Activated T-helper 2 cell treated with anti-CD3 and anti-CD28 coated beads, Interferon-gamma antibody, Interleukin-2, Interleukin-4, amounts not matched to agents 10 μg/mL and 5 μg/mL and 100 μg/mL, durations not matched to agents 14 hours and 24 hours and 36 hours (primary cell): ENCODE measurements at regions not wholly inside any gene's neighbourhood (a gene's known extent, or its start where the extent isn't known, plus 50 kb on each side); places are given as distances from the start of the nearest gene placed in this dataset.
"Not testable (repeated sequence)": the region's sequence is repeated elsewhere in the genome, so short reads cannot be mapped to it uniquely, and the experiment has no call there.

Source experiments
- DNase-seq: peaks from one replicate; pipeline ENCODE4 v3.0.0; 2021; ENCODE audit warnings: low spot score
- H3K27ac Mint-ChIP-seq: one replicate; pipeline ENCODE4 v1.8.0; 2021; ENCODE audit warnings: mixed read lengths
- H3K27me3 Mint-ChIP-seq: one replicate; pipeline ENCODE4 v1.8.0; 2021; ENCODE audit warnings: low read depth, mixed read lengths
- H3K36me3 Mint-ChIP-seq: one replicate; pipeline ENCODE4 v1.8.0; 2021; ENCODE audit warnings: low read depth, mixed read lengths
- H3K4me1 Mint-ChIP-seq: one replicate; pipeline ENCODE4 v1.8.0; 2021; ENCODE audit warnings: low read depth, mixed read lengths
- H3K4me3 Mint-ChIP-seq: one replicate; pipeline ENCODE4 v1.8.0; 2021; ENCODE audit warnings: low read depth, mild to moderate bottlenecking, moderate library complexity, mixed read lengths
- H3K9me3 Mint-ChIP-seq: one replicate; pipeline ENCODE4 v1.8.0; 2021; ENCODE audit warnings: mixed read lengths
- intact Hi-C: fragments of 100-400 bp; cut with micrococcal nuclease; formaldehyde crosslinking; loops from one replicate; pipeline ENCODE4 v1.15.1; 2023

DNA sequence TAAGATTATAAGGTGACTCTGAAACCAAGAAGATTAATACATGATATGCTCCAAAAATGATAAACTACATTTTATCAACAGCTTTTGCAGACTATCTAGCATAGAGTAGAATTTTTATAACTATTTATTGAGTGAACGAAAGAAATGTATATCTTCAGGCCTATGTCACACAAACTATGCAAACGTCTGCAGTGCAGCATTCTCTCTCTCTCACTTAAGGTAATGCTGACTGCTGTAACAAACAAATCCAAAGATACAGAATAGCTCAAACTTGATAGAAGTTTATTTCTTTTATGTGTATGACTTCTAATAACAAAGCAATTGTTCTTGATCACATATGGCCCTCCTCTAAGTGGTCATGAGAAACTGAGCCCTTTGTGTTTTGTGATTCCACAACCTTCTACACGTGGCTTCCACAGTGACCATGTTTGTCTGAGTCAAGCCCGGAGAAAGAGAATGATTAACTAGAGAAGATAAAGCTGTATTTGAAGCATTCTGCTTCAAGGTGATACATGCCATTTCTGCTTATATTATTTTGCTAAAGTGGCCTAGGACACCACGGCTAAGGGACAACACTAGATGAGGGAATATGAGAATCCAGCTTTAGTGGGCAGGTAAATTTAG, 1352.7 kb upstream of the TMEM132C start:
- no peak for DNase-seq
- intact Hi-C loops: no loop called here
- Mint-ChIP-seq H3K27ac (no peak overlapping the region), H3K27me3 (no peaks in the 10 kb centered on the region), H3K4me1 (no peaks in the 10 kb centered on the region), H3K4me3 (no peak overlapping the region), H3K9me3 (peaks cover 4% of the 10 kb centered on the region), H3K36me3 (no peaks in the 10 kb centered on the region)

DNA sequence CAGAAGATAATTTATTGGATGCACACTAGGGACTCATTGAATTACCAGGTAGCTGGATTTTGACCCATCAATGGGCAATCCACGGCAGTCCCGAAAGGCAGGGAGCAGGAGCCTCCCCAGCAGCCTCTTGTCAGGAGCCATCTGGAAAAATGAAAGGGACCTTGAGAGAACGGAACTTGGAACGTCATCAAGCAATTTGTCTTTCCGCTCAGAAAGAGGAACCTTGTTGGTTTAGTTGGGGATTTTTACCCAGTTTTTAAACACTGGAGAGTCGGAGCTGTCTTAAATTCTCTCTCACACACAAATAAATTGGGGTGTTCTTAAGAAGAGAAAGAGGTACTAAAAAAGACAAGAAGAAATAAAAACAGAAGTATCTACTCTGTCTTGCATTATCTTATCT, 1351.7 kb upstream of the TMEM132C start:
- Mint-ChIP-seq H3K9me3 (peaks cover 4% of the 10 kb centered on the region), H3K36me3 (no peaks in the 10 kb centered on the region), H3K4me3 (no peak overlapping the region), H3K4me1 (no peaks in the 10 kb centered on the region), H3K27me3 (no peaks in the 10 kb centered on the region), H3K27ac (no peak overlapping the region)
- intact Hi-C loops: no loop called here
- no peak for DNase-seq

DNA sequence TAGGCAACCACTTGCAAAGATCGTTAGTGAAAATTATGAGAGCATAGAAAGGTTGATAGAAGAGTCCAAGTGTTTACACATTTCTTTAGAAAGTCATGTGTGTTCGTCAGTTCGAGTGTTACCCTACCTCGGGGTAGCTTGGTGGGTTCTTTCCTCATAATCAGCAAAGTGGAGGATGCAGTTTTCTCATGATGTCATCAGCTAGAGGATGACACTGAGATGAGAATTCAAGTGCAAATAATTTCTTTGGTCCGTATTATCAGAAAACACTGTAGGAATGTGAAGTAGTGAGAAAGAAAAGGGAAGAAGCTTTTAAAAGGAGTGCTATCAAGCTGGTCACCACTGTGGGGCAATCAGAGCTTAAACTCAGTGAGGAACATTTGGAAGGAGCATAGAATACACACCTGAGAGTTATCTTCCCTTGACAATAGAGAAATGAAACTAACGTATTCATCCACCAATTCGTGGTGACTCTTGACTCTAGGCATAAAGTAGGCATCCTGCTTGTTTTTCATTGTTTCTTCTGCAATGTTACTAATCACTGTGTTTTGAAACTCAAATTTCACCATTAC, 1340.9 kb upstream of the TMEM132C start:
- intact Hi-C loops: no loop called here
- Mint-ChIP-seq H3K36me3 (no peaks in the 10 kb centered on the region), H3K4me3 (no peak overlapping the region), H3K27me3 (no peaks in the 10 kb centered on the region), H3K27ac (no peak overlapping the region), H3K9me3 (no peaks in the 10 kb centered on the region), H3K4me1 (no peaks in the 10 kb centered on the region)
- DNase-seq: no peak

DNA sequence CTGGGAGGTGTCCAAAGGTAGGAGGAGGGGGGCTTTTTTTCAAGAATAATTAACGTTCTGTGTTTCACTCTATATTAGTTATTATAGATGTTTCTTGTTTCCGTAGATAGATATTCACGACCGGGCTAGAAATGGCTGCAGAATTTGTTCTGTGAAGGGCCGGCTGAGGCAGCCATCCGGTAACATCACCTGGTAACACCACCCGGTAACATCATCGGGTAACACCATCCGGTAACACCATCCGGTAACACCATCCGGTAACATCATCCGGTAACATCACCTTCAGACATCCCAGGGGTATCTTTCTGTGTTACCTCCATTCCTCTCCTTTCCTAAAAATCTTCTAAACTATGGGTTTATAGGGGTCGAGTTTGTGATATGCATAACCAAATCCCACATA, 1336.7 kb upstream of the TMEM132C start:
- H3K9me3 Mint-ChIP-seq: no peaks in the 10 kb centered on the region

DNA sequence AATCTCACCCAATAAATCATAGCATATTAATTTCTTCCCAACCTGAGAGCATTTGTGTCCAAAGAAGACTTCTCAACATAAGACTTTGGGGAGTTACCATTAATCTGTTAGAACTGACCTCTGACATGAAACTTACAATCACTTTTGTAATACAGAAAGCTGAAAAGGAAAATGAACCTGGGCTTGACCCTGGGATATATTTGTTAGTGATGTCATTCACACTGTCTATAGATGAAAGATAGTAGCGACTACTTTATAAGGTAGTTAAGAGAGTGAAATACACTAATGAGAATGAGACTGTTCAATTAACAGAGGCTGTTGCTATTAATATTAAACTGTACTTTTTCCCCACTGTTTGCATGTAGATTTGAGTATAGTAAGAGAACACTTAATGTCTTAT, 1334.8 kb upstream of the TMEM132C start:
- Mint-ChIP-seq H3K36me3 (no peaks in the 10 kb centered on the region), H3K4me3 (no peak overlapping the region), H3K9me3 (no peaks in the 10 kb centered on the region), H3K27me3 (no peaks in the 10 kb centered on the region), H3K27ac (no peak overlapping the region), H3K4me1 (no peaks in the 10 kb centered on the region)
- DNase-seq: no peak
- intact Hi-C loops: no loop called here

More for the DNA sequence above, 1336.7 kb upstream of the TMEM132C start:
- Mint-ChIP-seq H3K27ac (no peak overlapping the region), H3K4me3 (no peak overlapping the region), H3K36me3 (no peaks in the 10 kb centered on the region), H3K4me1 (no peaks in the 10 kb centered on the region), H3K27me3 (no peaks in the 10 kb centered on the region)
- intact Hi-C loops: no loop called here
- no peak for DNase-seq

GRCh38 chr12:126935435-126935834, 1331.5 kb upstream of the TMEM132C start:
- H3K4me1 Mint-ChIP-seq: no peaks in the 10 kb centered on the region
- H3K4me3 Mint-ChIP-seq: no peak overlapping the region
- no peaks in the 10 kb centered on the region for H3K27me3 Mint-ChIP-seq
- H3K36me3 Mint-ChIP-seq: no peaks in the 10 kb centered on the region
- no peak for DNase-seq
- H3K27ac Mint-ChIP-seq: no peak overlapping the region
- intact Hi-C loops: no loop called here
- no peaks in the 10 kb centered on the region for H3K9me3 Mint-ChIP-seq

- intact Hi-C loops: no loop called here
- Mint-ChIP-seq H3K27ac (no peak overlapping the region), H3K36me3 (no peaks in the 10 kb centered on the region), H3K27me3 (no peaks in the 10 kb centered on the region), H3K4me1 (no peaks in the 10 kb centered on the region), H3K9me3 (no peaks in the 10 kb centered on the region), H3K4me3 (no peak overlapping the region)
- no peak for DNase-seq
Observed at GRCh38 chr12:126936181-126936851, 1330.7 kb upstream of the TMEM132C start.

- Mint-ChIP-seq H3K27me3 (no peaks in the 10 kb centered on the region), H3K4me1 (no peaks in the 10 kb centered on the region), H3K36me3 (no peaks in the 10 kb centered on the region), H3K4me3 (no peak overlapping the region), H3K27ac (no peak overlapping the region), H3K9me3 (no peaks in the 10 kb centered on the region)
- intact Hi-C loops: no loop called here
- no peak for DNase-seq
Observed at GRCh38 chr12:126937431-126937830, 1329.5 kb upstream of the TMEM132C start.

DNA sequence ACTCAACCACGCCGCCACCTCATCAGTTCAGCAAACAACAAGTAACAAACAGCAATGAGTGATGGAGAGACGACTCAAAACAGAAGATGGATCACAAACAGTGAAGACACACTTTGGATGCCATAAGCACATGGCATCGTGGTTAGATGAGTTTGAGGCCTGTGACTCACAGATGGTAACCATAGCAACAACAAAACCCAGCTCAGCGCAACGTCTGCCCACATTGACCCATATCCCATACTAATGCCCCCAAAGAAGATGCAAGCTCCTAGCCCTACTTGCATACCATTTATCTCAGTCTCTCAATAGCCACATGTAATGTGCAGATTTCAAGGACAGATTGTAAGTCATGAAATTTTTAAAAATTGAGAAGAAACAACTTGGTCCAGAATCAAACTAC, 1322.3 kb upstream of the TMEM132C start:
- DNase-seq: no peak
- H3K9me3 Mint-ChIP-seq: no peaks in the 10 kb centered on the region

DNA sequence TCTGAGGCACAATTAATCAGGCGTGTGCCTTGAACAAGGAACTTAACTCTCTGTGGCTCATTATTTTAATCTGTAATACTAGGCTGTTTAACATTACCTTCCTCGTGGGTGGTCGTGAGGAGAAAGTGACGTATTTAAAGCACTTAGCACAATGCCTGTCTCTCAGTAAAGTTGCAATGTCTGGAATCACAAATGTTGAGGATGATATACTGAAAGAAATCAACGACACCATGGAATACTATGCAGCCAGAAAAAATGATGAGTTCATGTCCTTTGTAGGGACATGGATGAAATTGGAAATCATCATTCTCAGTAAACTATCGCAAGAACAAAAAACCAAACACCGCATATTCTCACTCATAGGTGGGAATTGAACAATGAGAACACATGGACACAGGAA, 1320.0 kb upstream of the TMEM132C start:
- DNase-seq, H3K4me1 Mint-ChIP-seq, intact Hi-C loops, H3K36me3 Mint-ChIP-seq, H3K4me3 Mint-ChIP-seq, H3K27me3 Mint-ChIP-seq, H3K9me3 Mint-ChIP-seq, H3K27ac Mint-ChIP-seq: not testable (repeated sequence)

More for the DNA sequence above, 1322.3 kb upstream of the TMEM132C start:
- Mint-ChIP-seq H3K27ac (no peak overlapping the region), H3K27me3 (no peaks in the 10 kb centered on the region), H3K36me3 (no peaks in the 10 kb centered on the region), H3K4me3 (no peak overlapping the region), H3K4me1 (no peaks in the 10 kb centered on the region)
- intact Hi-C loops: no loop called here

- Mint-ChIP-seq H3K27me3 (no peaks in the 10 kb centered on the region), H3K4me1 (no peaks in the 10 kb centered on the region), H3K36me3 (no peaks in the 10 kb centered on the region), H3K27ac (no peak overlapping the region), H3K4me3 (no peak overlapping the region), H3K9me3 (no peaks in the 10 kb centered on the region)
- no peak for DNase-seq
- intact Hi-C loops: no loop called here
Observed at GRCh38 chr12:126949558-126949957, 1317.4 kb upstream of the TMEM132C start.

GRCh38 chr12:126950266-126950665, 1316.7 kb upstream of the TMEM132C start:
- intact Hi-C loops: no loop called here
- H3K36me3 Mint-ChIP-seq: no peaks in the 10 kb centered on the region
- H3K27ac Mint-ChIP-seq: no peak overlapping the region
- H3K27me3 Mint-ChIP-seq: no peaks in the 10 kb centered on the region
- H3K4me3 Mint-ChIP-seq: no peak overlapping the region
- DNase-seq: no peak
- H3K9me3 Mint-ChIP-seq: no peaks in the 10 kb centered on the region
- H3K4me1 Mint-ChIP-seq: no peaks in the 10 kb centered on the region

GRCh38 chr12:126952096-126953007, 1314.6 kb upstream of the TMEM132C start:
- no peak for DNase-seq
- H3K4me1 Mint-ChIP-seq: no peaks in the 10 kb centered on the region
- no peak overlapping the region for H3K4me3 Mint-ChIP-seq
- no peaks in the 10 kb centered on the region for H3K36me3 Mint-ChIP-seq
- no peaks in the 10 kb centered on the region for H3K27me3 Mint-ChIP-seq
- peaks cover 6% of the 10 kb centered on the region for H3K9me3 Mint-ChIP-seq
- H3K27ac Mint-ChIP-seq: no peak overlapping the region
- intact Hi-C loops: no loop called here
